NCI-H146 (cell line): ENCODE measurements at regions not wholly inside any gene's neighbourhood (a gene's known extent, or its start where the extent isn't known, plus 50 kb on each side); places are given as distances from the start of the nearest gene placed in this dataset.

Experiments
- DNase-seq: peaks from one replicate; lab custom pipeline; 2025; lab: John Stamatoyannopoulos, UW

GRCh38 chr4:111652986-111653385 lies 492.3 kb upstream of the FAM241A start:
- no peak for DNase-seq

- no peak for DNase-seq
Observed at GRCh38 chr4:111662496-111662895, 482.8 kb upstream of the FAM241A start.

GRCh38 chr4:111664308-111664945 lies 480.8 kb upstream of the FAM241A start:
- DNase-seq: no peak

GRCh38 chr4:111666826-111667360 lies 478.4 kb upstream of the FAM241A start:
- DNase-seq: no peak

GRCh38 chr4:111671756-111672155 lies 473.5 kb upstream of the FAM241A start:
- no peak for DNase-seq

- no peak for DNase-seq
Observed at GRCh38 chr4:111675746-111676145, 469.5 kb upstream of the FAM241A start.

GRCh38 chr4:111676533-111676932 lies 468.7 kb upstream of the FAM241A start:
- no peak for DNase-seq

- no peak for DNase-seq
Observed at GRCh38 chr4:111678479-111678878, 466.8 kb upstream of the FAM241A start.

GRCh38 chr4:111678908-111679307 lies 466.3 kb upstream of the FAM241A start:
- DNase-seq: no peak

GRCh38 chr4:111681270-111681669 lies 464.0 kb upstream of the FAM241A start:
- DNase-seq: no peak

- no peak for DNase-seq
Observed at GRCh38 chr4:111681751-111682150, 463.5 kb upstream of the FAM241A start.

- DNase-seq: no peak
Observed at GRCh38 chr4:111685205-111685604, 460.0 kb upstream of the FAM241A start.

GRCh38 chr4:111689214-111689613 lies 456.0 kb upstream of the FAM241A start:
- DNase-seq: no peak

- no peak for DNase-seq
Observed at GRCh38 chr4:111689731-111690130, 455.5 kb upstream of the FAM241A start.

- no peak for DNase-seq
Observed at GRCh38 chr4:111693758-111694157, 451.5 kb upstream of the FAM241A start.

- no peak for DNase-seq
Observed at GRCh38 chr4:111695677-111696076, 449.6 kb upstream of the FAM241A start.

- DNase-seq: no peak
Observed at GRCh38 chr4:111696505-111696904, 448.7 kb upstream of the FAM241A start.

GRCh38 chr4:111697176-111697942 lies 447.9 kb upstream of the FAM241A start:
- no peak for DNase-seq

GRCh38 chr4:111698361-111698760 lies 446.9 kb upstream of the FAM241A start:
- no peak for DNase-seq

- DNase-seq: no peak
Observed at GRCh38 chr4:111699165-111699564, 446.1 kb upstream of the FAM241A start.

GRCh38 chr4:111701102-111701501 lies 444.2 kb upstream of the FAM241A start:
- DNase-seq: no peak

- no peak for DNase-seq
Observed at GRCh38 chr4:111707491-111707890, 437.8 kb upstream of the FAM241A start.

GRCh38 chr4:111712093-111712677 lies 433.1 kb upstream of the FAM241A start:
- DNase-seq: no peak
